ENCODE measurements at regions not wholly inside any gene's neighbourhood (a gene's known extent, or its start where the extent isn't known, plus 50 kb on each side); places are given as distances from the start of the nearest gene placed in this dataset.
A peak's percentile ranks its signal among the peaks of the same experiment; 100 is the strongest.

- in situ Hi-C loops (cut with HindIII; ENCODE audit: low sequenced_read_pairs), result no loop called here
- peak; percentile 40 for DNase-seq (ENCODE audit: low read depth, low spot score)
- no peak overlapping the region for H3K4me3 ChIP-seq (ENCODE audit: low read depth, low read length)
- no peak for TF ChIP-seq CTCF (IDR thresholded peaks at IDR 0.05; ENCODE audit: low read depth, low read length)
Observed at GRCh38 chr12:92089559-92089958, 56.1 kb downstream of the BTG1 start.

- in situ Hi-C loops (cut with HindIII; ENCODE audit: low sequenced_read_pairs), result no loop called here
- no peak for TF ChIP-seq CTCF (IDR thresholded peaks at IDR 0.05; ENCODE audit: low read depth, low read length)
- DNase-seq (ENCODE audit: low read depth, low spot score), result no peak
- no peak overlapping the region for H3K4me3 ChIP-seq (ENCODE audit: low read depth, low read length)
Observed at GRCh38 chr12:92088805-92089204, 56.8 kb downstream of the BTG1 start.

GRCh38 chr12:92085736-92086040 is 60.0 kb downstream of the BTG1 start:
- no peak for DNase-seq (ENCODE audit: low read depth, low spot score)
- in situ Hi-C loops (cut with HindIII; ENCODE audit: low sequenced_read_pairs), result no loop called here
- H3K4me3 ChIP-seq (ENCODE audit: low read depth, low read length), result no peak overlapping the region
- no peak for TF ChIP-seq CTCF (IDR thresholded peaks at IDR 0.05; ENCODE audit: low read depth, low read length)

- in situ Hi-C loops (cut with HindIII; ENCODE audit: low sequenced_read_pairs), result no loop called here
- H3K4me3 ChIP-seq (ENCODE audit: low read depth, low read length), result no peak overlapping the region
- no peak for TF ChIP-seq CTCF (IDR thresholded peaks at IDR 0.05; ENCODE audit: low read depth, low read length)
- no peak for DNase-seq (ENCODE audit: low read depth, low spot score)
Observed at GRCh38 chr12:92085040-92085735, 60.5 kb downstream of the BTG1 start.

- in situ Hi-C loops (cut with HindIII; ENCODE audit: low sequenced_read_pairs), result no loop called here
- no peak for TF ChIP-seq CTCF (IDR thresholded peaks at IDR 0.05; ENCODE audit: low read depth, low read length)
- no peak for DNase-seq (ENCODE audit: low read depth, low spot score)
- H3K4me3 ChIP-seq (ENCODE audit: low read depth, low read length), result no peak overlapping the region
Observed at GRCh38 chr12:92080911-92081285, 64.7 kb downstream of the BTG1 start.

GRCh38 chr12:92079054-92079385 is 66.6 kb downstream of the BTG1 start:
- in situ Hi-C loops (cut with HindIII; ENCODE audit: low sequenced_read_pairs), result no loop called here
- no peak for DNase-seq (ENCODE audit: low read depth, low spot score)
- no peak for TF ChIP-seq CTCF (IDR thresholded peaks at IDR 0.05; ENCODE audit: low read depth, low read length)
- no peak overlapping the region for H3K4me3 ChIP-seq (ENCODE audit: low read depth, low read length)
